GM23338 (cell line): ENCODE measurements at regions not wholly inside any gene's neighbourhood (a gene's known extent, or its start where the extent isn't known, plus 50 kb on each side); places are given as distances from the start of the nearest gene placed in this dataset.
A peak's percentile ranks its signal among the peaks of the same experiment; 100 is the strongest.

Experiments
- ATAC-seq: fragments of 200-7000 bp; cut with Tn5 transposase; 3 replicates; pipeline ENCODE4 v1.9.1; 2020
- DNase-seq: peaks from one replicate; pipeline ENCODE4 v3.0.0-alpha.2; 2015; ENCODE audit warnings: low spot score
- H2AFZ ChIP-seq: fragments of 200-600 bp; sonication (generic); 2 replicates; pipeline ENCODE4 v1.8.0; 2016; ENCODE audit warnings: antibody characterized with exemption, mild to moderate bottlenecking, moderate library complexity
- H3F3A ChIP-seq: fragments of 200-600 bp; sonication (generic); replicated peaks from 2 replicates; pipeline ENCODE4 v1.8.0; 2017; ENCODE audit warnings: antibody characterized with exemption, mixed run types, low read depth
- H3K27ac ChIP-seq: fragments of 200-600 bp; sonication (generic); 2 replicates; pipeline ENCODE4 v1.6.1; 2016; ENCODE audit warnings: low read depth
- H3K27me3 ChIP-seq: fragments of 200-600 bp; sonication (generic); 2 replicates; pipeline ENCODE4 v1.8.0; 2016; ENCODE audit warnings: mild to moderate bottlenecking, mixed run types, moderate library complexity; ENCODE audit not compliant: insufficient read depth
- H3K36me3 ChIP-seq: fragments of 200-600 bp; sonication (generic); 2 replicates; pipeline ENCODE4 v1.8.0; 2016; ENCODE audit warnings: mild to moderate bottlenecking; ENCODE audit not compliant: insufficient read depth
- H3K4me1 ChIP-seq: fragments of 200-600 bp; sonication (generic); 2 replicates; pipeline ENCODE4 v1.8.0; 2016; ENCODE audit warnings: mild to moderate bottlenecking, moderate library complexity; ENCODE audit not compliant: insufficient read depth
- H3K4me2 ChIP-seq: fragments of 200-600 bp; sonication (generic); 2 replicates; pipeline ENCODE4 v1.7.1; 2017; ENCODE audit warnings: mixed run types
- H3K4me3 ChIP-seq: fragments of 200-600 bp; sonication (generic); 2 replicates; pipeline ENCODE4 v1.6.1; 2016; ENCODE audit warnings: mixed run types
- H3K79me2 ChIP-seq: fragments of 200-600 bp; sonication (generic); replicated peaks from 2 replicates; pipeline ENCODE4 v1.8.0; 2017; ENCODE audit warnings: mild to moderate bottlenecking; ENCODE audit not compliant: insufficient read depth
- H3K9me2 ChIP-seq: fragments of 200-600 bp; sonication (generic); 2 replicates; pipeline ENCODE4 v1.8.0; 2017; ENCODE audit not compliant: insufficient read depth
- H4K20me1 ChIP-seq: fragments of 200-600 bp; sonication (generic); replicated peaks from 2 replicates; pipeline ENCODE4 v1.8.0; 2017; ENCODE audit warnings: mild to moderate bottlenecking; ENCODE audit not compliant: insufficient read depth
- H3K27ac Mint-ChIP-seq: 2 replicates; pipeline ENCODE4 v1.8.0; 2020; ENCODE audit warnings: inconsistent platforms, mild to moderate bottlenecking, moderate library complexity, mixed read lengths
- H3K27me3 Mint-ChIP-seq: 3 replicates; pipeline ENCODE4 v1.8.0; 2022; ENCODE audit warnings: low read depth, mild to moderate bottlenecking, moderate library complexity, mixed read lengths, inconsistent platforms; ENCODE audit not compliant: insufficient read depth, poor library complexity
- H3K36me3 Mint-ChIP-seq: 3 replicates; pipeline ENCODE4 v1.8.0; 2021; ENCODE audit warnings: low read depth, mild to moderate bottlenecking, inconsistent platforms, moderate library complexity, mixed read lengths
- H3K4me1 Mint-ChIP-seq: 3 replicates; pipeline ENCODE4 v1.8.0; 2020; ENCODE audit warnings: mild to moderate bottlenecking, inconsistent platforms, mixed read lengths
- H3K4me3 Mint-ChIP-seq: 3 replicates; pipeline ENCODE4 v1.8.0; 2021; ENCODE audit warnings: moderate library complexity, mild to moderate bottlenecking, inconsistent platforms, mixed read lengths
- H3K9me3 Mint-ChIP-seq: 3 replicates; pipeline ENCODE4 v1.8.0; 2020; ENCODE audit warnings: moderate library complexity, mild to moderate bottlenecking, inconsistent platforms, mixed read lengths
- CREB1 ChIP-seq: fragments of 250-450 bp; sonication (Bioruptor Pico); IDR thresholded peaks from 2 replicates; pipeline ENCODE4 v1.5.0; 2020; ENCODE audit warnings: low read depth, mild to moderate bottlenecking, moderate library complexity
- ETS1 ChIP-seq: IDR thresholded peaks from 2 replicates; pipeline ENCODE4 v1.6.1; 2016; ENCODE audit warnings: antibody characterized with exemption
- EZH2phosphoT487 ChIP-seq: fragments of 200-600 bp; sonication (generic); IDR thresholded peaks from one replicate; pipeline ENCODE4 v1.8.1; 2018; ENCODE audit warnings: antibody characterized with exemption; ENCODE audit not compliant: unreplicated experiment
- NANOG ChIP-seq: IDR thresholded peaks from 2 replicates; pipeline ENCODE4 v1.6.1; 2016; ENCODE audit warnings: antibody characterized with exemption, borderline replicate concordance
- POLR2AphosphoS5 ChIP-seq: IDR thresholded peaks from 2 replicates; pipeline ENCODE4 v1.6.1; 2016; ENCODE audit warnings: antibody characterized with exemption, low read depth
- STAT1 ChIP-seq: IDR thresholded peaks from one replicate; pipeline ENCODE4 v1.6.1; 2016; ENCODE audit warnings: antibody characterized with exemption; ENCODE audit not compliant: unreplicated experiment
- ZNF114 ChIP-seq: fragments of 250-450 bp; sonication (Bioruptor Pico); IDR thresholded peaks from 2 replicates; pipeline ENCODE4 v1.5.0; 2020; ENCODE audit warnings: mild to moderate bottlenecking, moderate library complexity
- ZNF331 ChIP-seq: fragments of 250-450 bp; sonication (Bioruptor Pico); IDR thresholded peaks from 2 replicates; pipeline ENCODE4 v1.5.0; 2020; ENCODE audit warnings: low read depth, mild to moderate bottlenecking, moderate library complexity
- ZNF462 ChIP-seq: fragments of 250-450 bp; sonication (Bioruptor Pico); IDR thresholded peaks from 2 replicates; pipeline ENCODE4 v1.5.0; 2020; ENCODE audit warnings: mild to moderate bottlenecking, moderate library complexity
- TF ChIP-seq, protein P1 (sequence below), 2 experiments: fragments of 200-600 bp in 1 of 2; sonication (generic) in 1 of 2; conservative IDR thresholded peaks; 2 replicates each; pipeline versions ENCODE4 v1.5.1 to v1.6.1; 2016 to 2017; ENCODE audit warnings: antibody characterized with exemption in 2 of 2, low read depth in 2 of 2, mild to moderate bottlenecking in 2 of 2, moderate library complexity in 1 of 2

DNA sequence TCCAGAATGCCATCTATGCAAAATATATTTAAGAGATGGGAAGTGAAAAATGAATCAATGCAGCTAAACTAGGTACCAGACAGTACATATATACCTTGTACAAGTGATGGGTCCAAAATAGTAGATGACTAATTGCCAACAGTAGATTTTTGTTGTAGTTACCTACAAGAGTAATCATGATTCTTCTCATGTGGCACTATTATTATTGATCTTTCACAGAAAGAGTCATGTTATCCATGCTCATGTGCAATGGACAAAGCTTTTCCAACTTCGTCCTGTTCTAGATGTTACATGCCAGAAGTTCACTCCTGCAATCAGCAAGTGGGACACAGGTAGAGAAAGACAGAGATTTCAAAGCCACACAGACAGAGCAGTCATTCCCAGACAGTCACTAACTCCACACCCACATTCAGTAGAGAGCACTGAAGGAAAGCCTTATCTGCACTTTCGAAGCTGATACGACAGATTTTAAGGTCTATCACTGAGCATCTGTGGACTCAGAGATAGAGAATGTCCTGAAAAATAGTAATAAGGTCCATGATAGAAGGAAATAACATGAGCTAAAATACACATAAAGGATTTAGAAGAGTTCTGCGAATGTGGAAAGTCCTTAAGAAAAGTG, 101.6 kb upstream of the ITPRID2 start:
- no peak for TF ChIP-seq POLR2AphosphoS5
- no peak for TF ChIP-seq EZH2phosphoT487
- Mint-ChIP-seq H3K9me3 (peaks cover 10% of the 10 kb centered on the region), H3K36me3 (no peaks in the 10 kb centered on the region), H3K4me1 (no peaks in the 10 kb centered on the region), H3K4me3 (no peak overlapping the region), H3K27ac (no peak overlapping the region), H3K27me3 (peaks cover 3% of the 10 kb centered on the region)
- Histone ChIP-seq H3K4me2 (no peak overlapping the region), H3F3A (no peaks in the 10 kb centered on the region), H3K27me3 (no peaks in the 10 kb centered on the region), H3K27ac (no peak overlapping the region), H4K20me1 (no peaks in the 10 kb centered on the region), H3K4me3 (no peak overlapping the region), H3K9me2 (no peaks in the 10 kb centered on the region), H3K36me3 (no peaks in the 10 kb centered on the region), H3K4me1 (no peaks in the 10 kb centered on the region), H2AFZ (no peak overlapping the region), H3K79me2 (no peaks in the 10 kb centered on the region)
- DNase-seq = no peak
- no peak for ATAC-seq

DNA sequence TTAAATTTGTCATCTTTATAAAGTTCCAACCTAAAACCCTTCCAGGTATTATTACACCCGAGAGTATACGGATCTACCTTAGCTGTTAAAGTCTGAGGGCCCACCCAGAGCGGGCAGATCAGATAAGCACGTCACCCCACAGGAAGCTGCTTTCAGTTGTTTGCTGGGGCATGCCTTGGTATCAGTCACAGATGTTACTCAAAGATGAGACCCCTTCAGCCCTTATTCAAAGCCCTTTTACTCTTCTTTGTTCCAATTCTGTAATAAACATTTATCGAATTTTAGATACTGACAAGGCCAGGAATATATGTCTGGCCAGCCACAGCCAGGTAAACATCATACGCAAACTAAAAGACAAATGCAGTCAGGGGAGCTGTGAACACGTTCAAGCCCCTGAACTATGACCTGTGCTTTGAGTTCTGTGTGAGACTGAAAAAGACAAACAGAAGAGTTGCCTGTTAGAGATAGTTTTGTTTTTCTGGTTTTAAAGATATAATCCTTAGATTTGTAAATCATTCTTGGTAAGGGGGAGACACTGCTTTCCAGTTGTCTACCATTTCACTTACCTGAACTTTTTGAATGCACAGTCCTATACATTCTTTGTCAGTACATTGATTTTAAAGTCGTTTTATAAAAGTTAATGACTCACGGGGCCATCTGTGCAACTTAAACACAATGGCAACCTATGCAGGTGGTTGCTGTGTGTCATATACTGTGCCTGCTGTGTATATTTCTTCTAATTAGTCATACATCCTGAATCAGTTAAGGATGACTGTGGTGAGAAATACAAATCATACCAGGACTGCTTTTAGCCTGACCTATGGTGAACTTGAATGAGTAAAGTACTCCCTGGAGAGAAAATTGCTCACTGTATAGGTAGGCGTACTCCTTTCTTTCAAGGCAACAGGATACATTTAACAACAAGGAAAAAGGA, 100.5 kb upstream of the ITPRID2 start:
- no peak overlapping the region for H3K4me2 ChIP-seq
- no peak overlapping the region for H3K27ac Mint-ChIP-seq
- no peaks in the 10 kb centered on the region for H3K27me3 ChIP-seq
- DNase-seq = no peak
- H3K4me1 ChIP-seq = no peaks in the 10 kb centered on the region
- H3K36me3 Mint-ChIP-seq = no peaks in the 10 kb centered on the region
- no peaks in the 10 kb centered on the region for H3K9me2 ChIP-seq
- no peak overlapping the region for H3K4me3 ChIP-seq
- H3K79me2 ChIP-seq = no peaks in the 10 kb centered on the region
- peaks cover 3% of the 10 kb centered on the region for H3K27me3 Mint-ChIP-seq
- no peaks in the 10 kb centered on the region for H3F3A ChIP-seq
- no peaks in the 10 kb centered on the region for H3K4me1 Mint-ChIP-seq
- H3K9me3 Mint-ChIP-seq = peaks cover 10% of the 10 kb centered on the region
- H2AFZ ChIP-seq = peak overlapping the region; percentile 39; the same call in 1 of the 2 replicates
- no peak for ATAC-seq
- H4K20me1 ChIP-seq = no peaks in the 10 kb centered on the region
- H3K27ac ChIP-seq = no peak overlapping the region
- no peaks in the 10 kb centered on the region for H3K36me3 ChIP-seq
- H3K4me3 Mint-ChIP-seq = no peak overlapping the region
- TF ChIP-seq, protein P1, sequence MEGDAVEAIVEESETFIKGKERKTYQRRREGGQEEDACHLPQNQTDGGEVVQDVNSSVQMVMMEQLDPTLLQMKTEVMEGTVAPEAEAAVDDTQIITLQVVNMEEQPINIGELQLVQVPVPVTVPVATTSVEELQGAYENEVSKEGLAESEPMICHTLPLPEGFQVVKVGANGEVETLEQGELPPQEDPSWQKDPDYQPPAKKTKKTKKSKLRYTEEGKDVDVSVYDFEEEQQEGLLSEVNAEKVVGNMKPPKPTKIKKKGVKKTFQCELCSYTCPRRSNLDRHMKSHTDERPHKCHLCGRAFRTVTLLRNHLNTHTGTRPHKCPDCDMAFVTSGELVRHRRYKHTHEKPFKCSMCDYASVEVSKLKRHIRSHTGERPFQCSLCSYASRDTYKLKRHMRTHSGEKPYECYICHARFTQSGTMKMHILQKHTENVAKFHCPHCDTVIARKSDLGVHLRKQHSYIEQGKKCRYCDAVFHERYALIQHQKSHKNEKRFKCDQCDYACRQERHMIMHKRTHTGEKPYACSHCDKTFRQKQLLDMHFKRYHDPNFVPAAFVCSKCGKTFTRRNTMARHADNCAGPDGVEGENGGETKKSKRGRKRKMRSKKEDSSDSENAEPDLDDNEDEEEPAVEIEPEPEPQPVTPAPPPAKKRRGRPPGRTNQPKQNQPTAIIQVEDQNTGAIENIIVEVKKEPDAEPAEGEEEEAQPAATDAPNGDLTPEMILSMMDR (conservative IDR thresholded peaks at IDR 0.05; ENCODE audit: low read depth in 2 of 2) = no peak
- TF ChIP-seq ZNF331 (CRISPR knock-in tag) (no peak), STAT1 (no peak), CREB1 (CRISPR knock-in tag) (no peak), ZNF462 (no peak), NANOG (no peak), ZNF114 (CRISPR knock-in tag) (no peak), ETS1 (no peak)
